ENCODE measurements at regions not wholly inside any gene's neighbourhood (a gene's known extent, or its start where the extent isn't known, plus 50 kb on each side); places are given as distances from the start of the nearest gene placed in this dataset.
"Not testable (repeated sequence)": the region's sequence is repeated elsewhere in the genome, so short reads cannot be mapped to it uniquely, and the experiment has no call there.

DNA sequence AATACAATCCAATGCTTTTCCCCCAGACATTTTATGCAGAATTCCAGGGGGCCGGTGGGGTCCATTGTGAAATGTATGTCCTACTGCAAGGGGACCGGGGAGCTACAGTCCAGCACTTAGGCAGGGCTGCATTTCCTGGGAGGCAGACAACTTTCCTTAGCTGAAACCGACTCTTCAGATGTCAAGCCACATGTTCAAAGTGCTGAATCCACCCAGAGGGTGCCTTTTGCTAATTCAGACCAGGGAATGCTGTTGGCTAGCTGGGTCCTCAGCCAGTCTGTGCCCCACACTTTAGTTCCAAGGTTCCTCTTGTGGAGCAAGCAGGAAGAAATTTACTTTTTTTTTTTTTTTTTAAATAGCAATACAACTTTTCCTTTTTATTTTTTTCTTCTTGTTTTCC is 219.5 kb upstream of the LRTM1 start:
- no peak for DNase-seq

DNA sequence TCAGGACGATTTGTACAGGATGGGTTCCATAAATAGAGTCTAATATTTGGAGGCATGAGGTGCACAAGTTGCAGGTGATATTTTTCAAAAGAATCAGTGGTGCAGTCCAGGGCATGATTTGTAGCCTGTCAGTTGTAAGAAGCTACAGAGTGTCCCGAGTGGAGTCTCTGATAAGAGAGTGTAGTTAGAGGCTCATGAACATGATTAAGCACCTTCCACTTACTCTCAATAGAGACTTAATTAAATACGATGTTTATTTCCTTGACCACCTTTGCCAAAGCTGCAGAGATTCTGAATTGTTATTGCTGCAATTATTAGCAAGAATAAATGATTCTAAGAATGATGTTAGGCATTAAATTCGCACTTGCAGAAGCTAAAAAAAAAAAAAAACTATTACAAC is 218.4 kb upstream of the LRTM1 start:
- DNase-seq = no peak

DNA sequence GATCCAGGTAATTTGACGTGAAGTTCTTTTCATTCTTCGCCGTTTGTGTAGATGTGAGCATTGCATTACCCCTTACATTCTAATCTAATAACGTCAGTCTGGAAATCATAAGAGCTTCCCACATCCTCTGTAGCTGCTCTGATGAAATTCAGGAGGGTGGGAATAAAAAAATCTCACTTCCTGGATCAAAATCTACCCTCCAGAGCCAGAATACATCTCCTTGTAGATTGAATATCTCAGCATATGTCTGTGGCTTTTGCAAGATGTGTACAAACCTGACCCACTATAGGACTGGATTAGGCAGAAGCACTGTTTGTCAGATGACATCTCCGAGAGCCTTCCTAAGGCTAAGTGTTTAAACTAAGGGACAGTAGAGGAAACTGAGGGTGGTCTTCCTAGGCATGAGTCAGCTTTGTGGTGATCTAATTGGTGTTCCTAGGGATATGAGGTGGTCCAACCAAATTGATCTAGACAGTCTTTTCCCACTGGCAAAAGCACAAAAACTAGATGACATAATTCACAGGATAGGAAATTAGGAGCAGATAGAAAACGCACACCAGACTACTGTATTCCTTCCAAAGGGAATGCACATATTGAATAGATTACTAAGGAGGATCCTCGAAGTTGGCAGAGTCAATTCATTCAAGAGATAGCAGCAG is 216.3 kb upstream of the LRTM1 start:
- no peak for DNase-seq

DNA sequence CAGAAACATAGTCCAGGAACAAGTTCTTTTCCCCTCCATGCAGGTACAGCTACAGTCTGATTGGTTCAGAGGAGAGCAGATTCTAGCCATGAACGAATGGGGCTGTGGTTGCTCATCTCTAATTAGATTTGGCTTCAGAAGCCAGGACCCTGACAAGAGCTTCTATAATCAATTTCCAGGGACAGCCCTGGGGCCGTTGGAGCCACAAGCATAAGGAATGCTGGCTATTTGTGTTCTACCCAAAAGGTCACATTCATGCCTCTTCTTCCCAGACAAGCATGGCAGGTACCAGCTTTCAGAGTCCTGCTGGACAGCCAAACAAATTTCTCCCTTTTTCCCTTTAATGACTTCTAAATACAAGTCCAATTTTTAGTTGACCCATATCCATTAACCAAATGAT is 215.5 kb upstream of the LRTM1 start:
- DNase-seq = no peak

DNA sequence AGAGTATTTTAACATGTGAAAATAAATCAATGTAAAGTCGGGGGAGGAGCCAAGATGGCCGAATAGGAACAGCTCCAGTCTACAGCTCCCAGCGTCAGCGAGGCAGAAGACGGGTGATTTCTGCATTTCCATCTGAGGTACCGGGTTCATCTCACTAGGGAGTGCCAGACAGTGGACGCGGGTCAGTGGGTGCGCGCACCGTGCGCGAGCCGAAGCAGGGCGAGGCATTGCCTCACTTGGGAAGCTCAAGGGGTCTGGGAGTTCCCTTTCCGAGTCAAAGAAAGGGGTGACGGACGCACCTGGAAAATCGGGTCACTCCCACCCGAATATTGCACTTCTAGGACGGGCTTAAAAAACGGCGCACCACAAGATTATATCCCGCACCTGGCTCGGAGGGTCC is 208.4 kb upstream of the LRTM1 start:
- not testable (repeated sequence) for DNase-seq

DNA sequence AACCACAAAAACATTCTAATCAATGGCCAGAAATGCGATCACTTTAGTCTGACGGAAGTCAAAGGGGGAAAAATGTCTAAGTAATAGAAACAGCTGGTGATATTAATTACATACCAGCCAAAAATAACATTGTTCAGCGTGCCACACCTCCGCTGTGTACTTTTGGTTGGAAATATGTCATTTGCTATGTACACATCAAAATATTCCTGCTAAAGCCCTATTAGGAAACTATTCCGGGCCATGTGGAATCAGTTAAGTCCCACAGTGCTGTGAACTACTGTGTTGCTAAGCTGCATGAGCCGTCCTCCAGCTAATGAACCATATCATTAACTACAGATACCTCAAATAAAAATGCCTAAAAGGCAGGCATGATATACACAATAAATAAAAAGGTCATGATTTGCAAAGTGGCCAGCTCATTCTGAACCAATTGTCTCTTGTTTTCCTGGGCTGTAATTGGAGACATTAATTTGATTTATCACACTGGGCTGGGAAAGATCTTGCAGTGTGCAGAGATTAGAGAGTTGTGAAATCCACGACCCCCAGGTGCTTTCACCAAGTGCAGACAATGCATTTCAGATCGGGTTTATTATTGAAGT is 200.5 kb upstream of the LRTM1 start:
- peak; percentile 63 for DNase-seq

DNA sequence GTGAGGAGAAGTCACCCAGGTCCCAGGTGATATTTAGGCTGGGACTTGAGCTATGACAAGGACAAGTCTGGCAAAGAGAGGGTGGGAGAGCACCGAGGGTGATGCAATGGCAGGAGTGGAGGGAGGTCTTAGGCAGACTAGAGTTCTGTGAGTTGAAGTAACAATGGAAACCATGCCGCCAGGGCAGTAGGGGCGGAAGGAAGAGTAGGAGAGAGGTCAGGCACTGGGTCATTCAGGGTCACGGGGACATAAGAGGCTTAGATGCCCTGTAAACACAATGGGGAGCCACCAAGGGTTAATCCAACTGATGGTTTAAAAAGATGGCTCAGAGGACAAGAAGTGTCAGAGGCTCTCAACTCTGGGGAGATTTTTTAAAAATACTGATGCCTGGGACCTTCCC is 199.7 kb upstream of the LRTM1 start:
- DNase-seq = no peak

DNA sequence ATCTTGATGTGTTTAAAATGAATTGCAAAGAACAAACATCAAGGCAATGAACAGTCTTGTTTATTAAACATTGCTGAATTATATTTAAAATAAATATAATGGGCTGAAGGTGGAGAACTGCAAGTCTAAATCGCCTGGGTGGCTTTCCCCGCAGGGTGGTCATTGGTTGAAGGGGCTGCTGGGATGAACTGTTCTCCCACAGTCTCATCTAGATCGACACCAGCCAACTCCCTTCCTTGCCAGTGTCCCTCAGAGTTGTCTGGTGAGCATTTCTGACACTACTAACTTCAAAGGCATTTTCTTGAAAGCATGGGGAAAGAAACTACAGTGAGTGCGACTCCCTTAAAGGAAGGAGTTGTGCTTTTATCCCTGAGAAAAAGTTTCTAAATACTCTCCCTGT is 196.5 kb upstream of the LRTM1 start:
- no peak for DNase-seq
